Astrocyte of the cerebellum (primary cell): ENCODE measurements at regions not wholly inside any gene's neighbourhood (a gene's known extent, or its start where the extent isn't known, plus 50 kb on each side); places are given as distances from the start of the nearest gene placed in this dataset.

Experiments used
- DNase-seq: peaks from one replicate; pipeline ENCODE4 v3.0.0-alpha.2; 2011; ENCODE audit warnings: low read depth
- H3K4me3 ChIP-seq: 2 replicates; pipeline ENCODE4 v1.5.1; 2011; ENCODE audit warnings: mild to moderate bottlenecking, low read depth, low read length, moderate library complexity
- in situ Hi-C: cut with HindIII; loops from 2 replicates; pipeline ENCODE4 v1.10.0; 2017; ENCODE audit warnings: low sequenced_read_pairs
- TF ChIP-seq, protein P1 (sequence below): IDR thresholded peaks from 2 replicates; pipeline ENCODE4 v1.5.1; 2012; ENCODE audit warnings: low read length, low read depth, moderate library complexity, mild to moderate bottlenecking; ENCODE audit errors: missing control alignments

- in situ Hi-C loops, result no loop called here
- no peak for DNase-seq
- TF ChIP-seq, protein P1, sequence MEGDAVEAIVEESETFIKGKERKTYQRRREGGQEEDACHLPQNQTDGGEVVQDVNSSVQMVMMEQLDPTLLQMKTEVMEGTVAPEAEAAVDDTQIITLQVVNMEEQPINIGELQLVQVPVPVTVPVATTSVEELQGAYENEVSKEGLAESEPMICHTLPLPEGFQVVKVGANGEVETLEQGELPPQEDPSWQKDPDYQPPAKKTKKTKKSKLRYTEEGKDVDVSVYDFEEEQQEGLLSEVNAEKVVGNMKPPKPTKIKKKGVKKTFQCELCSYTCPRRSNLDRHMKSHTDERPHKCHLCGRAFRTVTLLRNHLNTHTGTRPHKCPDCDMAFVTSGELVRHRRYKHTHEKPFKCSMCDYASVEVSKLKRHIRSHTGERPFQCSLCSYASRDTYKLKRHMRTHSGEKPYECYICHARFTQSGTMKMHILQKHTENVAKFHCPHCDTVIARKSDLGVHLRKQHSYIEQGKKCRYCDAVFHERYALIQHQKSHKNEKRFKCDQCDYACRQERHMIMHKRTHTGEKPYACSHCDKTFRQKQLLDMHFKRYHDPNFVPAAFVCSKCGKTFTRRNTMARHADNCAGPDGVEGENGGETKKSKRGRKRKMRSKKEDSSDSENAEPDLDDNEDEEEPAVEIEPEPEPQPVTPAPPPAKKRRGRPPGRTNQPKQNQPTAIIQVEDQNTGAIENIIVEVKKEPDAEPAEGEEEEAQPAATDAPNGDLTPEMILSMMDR, result no peak
- no peak overlapping the region for H3K4me3 ChIP-seq
Observed at GRCh38 chr17:52758481-52758880, 600.0 kb upstream of the CA10 start.

DNA sequence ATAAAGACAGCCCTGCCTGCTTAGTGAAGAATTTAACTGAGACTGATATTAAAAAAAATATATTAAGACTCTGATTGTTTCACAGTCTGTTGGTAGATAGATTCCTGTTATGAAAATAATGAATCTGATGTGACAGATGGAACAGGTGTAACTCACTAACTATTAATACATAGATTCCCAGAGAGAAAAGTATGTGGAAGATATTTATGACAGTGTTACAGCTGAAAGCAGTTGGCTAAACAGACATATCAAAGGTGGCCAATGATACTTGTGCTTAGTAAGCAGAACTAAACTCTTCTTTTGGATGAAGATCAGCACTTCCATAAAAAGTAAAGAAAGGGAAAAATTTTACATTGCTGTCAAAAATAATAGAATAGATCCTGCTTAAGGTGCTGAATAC lies 598.2 kb upstream of the CA10 start:
- DNase-seq, result no peak
- in situ Hi-C loops, result no loop called here
- TF ChIP-seq, protein P1, result no peak
- H3K4me3 ChIP-seq, result no peak overlapping the region

- no peak overlapping the region for H3K4me3 ChIP-seq
- TF ChIP-seq, protein P1, result no peak
- in situ Hi-C loops, result no loop called here
- DNase-seq, result no peak
Observed at GRCh38 chr17:52754838-52755237, 596.3 kb upstream of the CA10 start.

GRCh38 chr17:52751051-52751450 lies 592.5 kb upstream of the CA10 start:
- H3K4me3 ChIP-seq, result no peak overlapping the region
- in situ Hi-C loops, result no loop called here
- no peak for DNase-seq
- TF ChIP-seq, protein P1, result no peak

DNA sequence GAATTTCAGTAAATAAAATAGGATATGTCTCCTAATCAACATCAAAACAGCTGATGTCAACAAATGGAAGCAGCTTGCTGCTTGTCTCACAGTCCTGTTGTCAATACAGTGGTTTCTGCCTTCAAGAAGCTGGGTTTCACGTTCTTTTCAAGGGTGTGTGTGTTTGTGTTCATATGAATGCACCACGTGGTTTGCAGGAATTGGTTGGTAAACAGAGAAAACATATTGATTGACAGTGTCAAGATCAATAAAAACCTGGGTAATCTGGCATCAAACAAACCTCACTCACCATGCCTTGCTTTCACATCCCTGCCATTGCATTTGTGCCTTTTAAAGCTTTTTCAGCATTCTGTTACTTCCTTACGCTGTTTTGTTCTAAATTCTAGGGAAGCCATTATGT lies 585.7 kb upstream of the CA10 start:
- DNase-seq, result no peak
- no peak overlapping the region for H3K4me3 ChIP-seq
- in situ Hi-C loops, result no loop called here
- TF ChIP-seq, protein P1, result no peak

GRCh38 chr17:52740006-52740405 lies 581.5 kb upstream of the CA10 start:
- no peak overlapping the region for H3K4me3 ChIP-seq
- no peak for DNase-seq
- in situ Hi-C loops, result no loop called here
- TF ChIP-seq, protein P1, result no peak

DNA sequence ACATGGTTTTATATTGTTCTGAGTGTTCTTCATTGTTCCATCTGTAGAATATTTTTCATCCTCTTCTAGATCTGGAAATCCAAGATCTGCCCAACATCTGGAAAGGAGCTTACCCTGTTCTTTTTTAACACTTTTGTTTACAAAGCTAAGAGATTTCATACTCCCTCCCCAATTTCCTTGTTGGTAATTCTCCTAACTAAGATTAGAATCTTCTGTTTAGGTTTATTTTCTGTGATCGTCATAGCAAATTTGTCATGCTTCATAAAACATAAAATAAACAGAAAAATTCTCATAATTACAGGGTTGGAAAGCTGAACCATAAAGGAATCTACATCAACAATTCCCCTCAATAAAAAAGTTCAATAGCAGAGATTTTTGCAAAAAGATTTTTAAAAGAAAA lies 580.3 kb upstream of the CA10 start:
- TF ChIP-seq, protein P1, result no peak
- DNase-seq, result no peak
- in situ Hi-C loops, result no loop called here
- H3K4me3 ChIP-seq, result no peak overlapping the region
